ENCODE measurements at regions not wholly inside any gene's neighbourhood (a gene's known extent, or its start where the extent isn't known, plus 50 kb on each side); places are given as distances from the start of the nearest gene placed in this dataset.

- no peak for DNase-seq (ENCODE audit: low spot score)
Observed at GRCh38 chr18:73639788-73640187, 507.8 kb downstream of the FBXO15 start.

- DNase-seq (ENCODE audit: low spot score), result no peak
Observed at GRCh38 chr18:73638709-73639108, 508.9 kb downstream of the FBXO15 start.

GRCh38 chr18:73636355-73636754 lies 511.3 kb downstream of the FBXO15 start:
- no peak for DNase-seq (ENCODE audit: low spot score)

- no peak for DNase-seq (ENCODE audit: low spot score)
Observed at GRCh38 chr18:73626859-73627258, 520.8 kb downstream of the FBXO15 start.

- DNase-seq (ENCODE audit: low spot score), result no peak
Observed at GRCh38 chr18:73626221-73626620, 521.4 kb downstream of the FBXO15 start.

GRCh38 chr18:73621091-73621490 lies 526.5 kb downstream of the FBXO15 start:
- no peak for DNase-seq (ENCODE audit: low spot score)

GRCh38 chr18:73617981-73618380 lies 529.7 kb downstream of the FBXO15 start:
- no peak for DNase-seq (ENCODE audit: low spot score)

GRCh38 chr18:73615506-73615905 lies 532.1 kb downstream of the FBXO15 start:
- no peak for DNase-seq (ENCODE audit: low spot score)

- DNase-seq (ENCODE audit: low spot score), result no peak
Observed at GRCh38 chr18:73614812-73615211, 532.8 kb downstream of the FBXO15 start.

GRCh38 chr18:73613706-73614340 lies 533.8 kb downstream of the FBXO15 start:
- DNase-seq (ENCODE audit: low spot score), result no peak

- DNase-seq (ENCODE audit: low spot score), result no peak
Observed at GRCh38 chr18:73597832-73598615, 549.6 kb downstream of the FBXO15 start.

- no peak for DNase-seq (ENCODE audit: low spot score)
Observed at GRCh38 chr18:73594749-73595148, 552.9 kb downstream of the FBXO15 start.

- DNase-seq (ENCODE audit: low spot score), result no peak
Observed at GRCh38 chr18:73593207-73593606, 554.4 kb downstream of the FBXO15 start.

- no peak for DNase-seq (ENCODE audit: low spot score)
Observed at GRCh38 chr18:73590950-73591349, 556.7 kb downstream of the FBXO15 start.

GRCh38 chr18:73579698-73580097 lies 567.9 kb downstream of the FBXO15 start:
- DNase-seq (ENCODE audit: low spot score), result no peak

- DNase-seq (ENCODE audit: low spot score), result no peak
Observed at GRCh38 chr18:73577365-73577764, 570.3 kb downstream of the FBXO15 start.

GRCh38 chr18:73563901-73564472 lies 583.6 kb downstream of the FBXO15 start:
- DNase-seq (ENCODE audit: low spot score), result no peak

- DNase-seq (ENCODE audit: low spot score), result no peak
Observed at GRCh38 chr18:73563345-73563744, 584.3 kb downstream of the FBXO15 start.

GRCh38 chr18:73556904-73557303 lies 590.7 kb downstream of the FBXO15 start:
- DNase-seq (ENCODE audit: low spot score), result no peak

GRCh38 chr18:73552171-73552570 lies 595.5 kb downstream of the FBXO15 start:
- no peak for DNase-seq (ENCODE audit: low spot score)

GRCh38 chr18:73551211-73551610 lies 596.4 kb downstream of the FBXO15 start:
- no peak for DNase-seq (ENCODE audit: low spot score)

GRCh38 chr18:73549236-73549635 lies 598.4 kb downstream of the FBXO15 start:
- no peak for DNase-seq (ENCODE audit: low spot score)

- DNase-seq (ENCODE audit: low spot score), result no peak
Observed at GRCh38 chr18:73545472-73545871, 602.2 kb downstream of the FBXO15 start.
